GM21360 (cell line): ENCODE measurements at regions not wholly inside any gene's neighbourhood (a gene's known extent, or its start where the extent isn't known, plus 50 kb on each side); places are given as distances from the start of the nearest gene placed in this dataset.

Experiments
- ATAC-seq: cut with Tn5 transposase; IDR thresholded peaks from one replicate; pipeline ENCODE4 v1.9.1; 2021; ENCODE audit warnings: mild to moderate bottlenecking, moderate library complexity; ENCODE audit not compliant: unreplicated experiment

DNA sequence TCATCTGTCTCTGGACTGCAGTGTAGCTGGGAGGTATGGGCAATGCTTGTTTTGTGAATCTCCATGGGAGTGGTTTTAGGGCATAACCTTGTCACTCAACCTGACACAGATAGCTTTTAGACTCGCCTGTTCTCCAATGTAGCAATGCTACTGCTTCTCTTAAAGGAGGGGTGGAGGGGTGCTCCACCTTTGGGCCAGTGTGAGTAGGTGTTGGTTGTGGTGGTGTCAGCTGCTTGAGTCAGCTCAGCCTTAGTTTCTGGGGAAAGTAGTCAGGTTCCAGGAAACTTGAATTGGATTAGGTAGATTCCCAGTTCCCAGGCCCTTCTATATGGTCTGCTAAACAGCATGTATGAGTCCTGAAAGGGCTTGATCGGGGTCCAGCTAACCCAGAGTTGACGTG lies 91.1 kb upstream of the PLPPR1 start:
- ATAC-seq = no peak

DNA sequence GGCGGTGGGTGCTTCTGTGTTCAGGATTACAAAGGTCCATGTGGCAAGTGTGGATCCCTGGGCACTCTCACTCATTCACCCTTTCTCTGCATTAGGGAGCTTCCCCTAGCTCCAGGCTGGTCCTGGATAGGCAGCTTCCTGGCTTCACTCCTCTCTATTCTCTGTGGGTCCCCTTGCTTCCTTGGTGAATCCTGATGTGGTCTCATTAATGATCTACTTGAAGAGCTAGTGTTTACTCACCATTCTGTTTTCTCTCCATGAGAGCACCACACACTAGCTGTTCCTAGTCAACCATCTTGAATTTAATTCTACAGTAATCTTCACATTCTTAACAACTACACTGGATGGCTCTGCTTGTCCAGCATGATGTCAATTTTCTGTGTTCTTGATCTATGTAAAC lies 90.0 kb upstream of the PLPPR1 start:
- ATAC-seq = no peak

DNA sequence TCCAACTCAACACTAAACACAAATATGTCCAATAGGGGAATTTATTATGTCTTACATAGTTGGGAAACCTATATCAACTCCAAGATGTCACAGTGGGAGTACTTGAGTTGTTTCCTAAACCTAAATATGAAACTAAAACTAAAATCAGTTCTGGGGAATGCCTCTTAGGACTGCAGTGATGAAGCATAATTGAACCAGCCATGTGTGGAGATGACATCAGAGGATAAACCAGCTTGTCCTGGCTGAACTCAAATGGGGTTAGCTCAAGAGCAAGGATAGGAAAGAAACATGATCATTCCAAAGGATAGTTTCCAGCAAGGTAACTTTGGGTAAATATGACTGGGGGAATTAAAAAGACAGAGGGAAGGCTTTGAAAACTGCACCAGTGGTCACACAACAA lies 88.9 kb upstream of the PLPPR1 start:
- no peak for ATAC-seq

DNA sequence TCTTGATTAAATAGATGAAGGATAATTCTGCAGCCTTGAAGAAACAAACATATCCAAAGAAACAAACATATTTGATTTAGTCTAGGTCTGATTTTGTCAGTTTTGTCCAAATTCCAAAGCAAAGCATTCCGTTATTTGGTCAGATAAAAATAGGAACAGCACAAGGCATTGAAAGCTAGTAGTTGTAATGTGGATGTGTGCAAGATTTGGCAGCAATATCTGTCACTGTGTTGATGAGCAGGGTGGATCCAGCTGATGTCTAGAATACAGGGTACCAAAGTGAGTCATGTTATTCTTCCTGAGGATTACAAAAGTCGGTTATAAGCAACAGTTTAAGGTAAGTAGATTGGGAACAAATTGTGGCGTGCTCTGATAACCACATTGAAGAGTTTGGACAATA lies 69.3 kb upstream of the PLPPR1 start:
- ATAC-seq = no peak
